Lower leg skin (tissue), 4 donors: ENCODE measurements at regions not wholly inside any gene's neighbourhood (a gene's known extent, or its start where the extent isn't known, plus 50 kb on each side); places are given as distances from the start of the nearest gene placed in this dataset.

Experiments
- DNase-seq, 2 donors: peaks; one replicate each; pipeline ENCODE4 v3.0.0-alpha.2; 2019; ENCODE audit warnings: low spot score in 2 of 2
- H3K4me3 ChIP-seq: fragments of 200-600 bp; sonication (generic); 2 replicates; pipeline ENCODE4 v1.5.1; 2017; ENCODE audit warnings: mild to moderate bottlenecking, low read depth; ENCODE audit not compliant: poor library complexity, severe bottlenecking
- POLR2A ChIP-seq, 2 donors: fragments of 450-650 bp; IDR thresholded peaks; one replicate each; pipeline ENCODE4 v1.6.1; 2016 to 2017; ENCODE audit warnings: antibody characterized with exemption in 2 of 2, mild to moderate bottlenecking in 1 of 2, moderate library complexity in 1 of 2
- WGBS, 2 donors: methylation state at CpG; one replicate each; pipeline ENCODE4 v1.1.5; 2018; 5-methylcytosine and 5-hydroxymethylcytosine counted together
- intact Hi-C: fragments of 100-400 bp; cut with DNase I; formaldehyde crosslinking; loops from one replicate; pipeline ENCODE4 v1.15.0; 2023; ENCODE audit warnings: low total_unique reads
- TF ChIP-seq, protein P1 (sequence below), 3 donors: fragments of 450-650 bp; IDR thresholded peaks; one replicate each; pipeline ENCODE4 v1.5.1; 2016; ENCODE audit warnings: antibody characterized with exemption in 3 of 3, mild to moderate bottlenecking in 3 of 3, moderate library complexity in 2 of 3

DNA sequence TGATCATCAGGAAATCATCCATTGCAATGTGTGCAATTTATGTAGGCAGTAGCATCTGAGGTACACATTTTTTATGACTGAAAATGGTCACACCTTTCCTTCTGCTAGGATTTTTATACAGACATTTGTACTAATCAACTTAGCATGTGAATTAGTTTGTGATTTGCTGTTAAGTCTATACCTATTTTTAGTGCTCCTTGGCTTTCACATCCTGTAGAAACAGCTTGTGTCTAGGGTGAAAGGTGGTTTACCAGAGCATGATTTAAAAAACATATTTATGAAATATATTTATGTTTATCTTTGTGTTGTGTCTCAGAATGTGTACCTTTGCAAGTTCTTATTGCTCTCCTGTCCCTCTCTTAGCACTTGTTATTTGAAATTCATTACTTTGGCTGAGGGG, 916.0 kb downstream of the TECRL start:
- TF ChIP-seq, protein P1, sequence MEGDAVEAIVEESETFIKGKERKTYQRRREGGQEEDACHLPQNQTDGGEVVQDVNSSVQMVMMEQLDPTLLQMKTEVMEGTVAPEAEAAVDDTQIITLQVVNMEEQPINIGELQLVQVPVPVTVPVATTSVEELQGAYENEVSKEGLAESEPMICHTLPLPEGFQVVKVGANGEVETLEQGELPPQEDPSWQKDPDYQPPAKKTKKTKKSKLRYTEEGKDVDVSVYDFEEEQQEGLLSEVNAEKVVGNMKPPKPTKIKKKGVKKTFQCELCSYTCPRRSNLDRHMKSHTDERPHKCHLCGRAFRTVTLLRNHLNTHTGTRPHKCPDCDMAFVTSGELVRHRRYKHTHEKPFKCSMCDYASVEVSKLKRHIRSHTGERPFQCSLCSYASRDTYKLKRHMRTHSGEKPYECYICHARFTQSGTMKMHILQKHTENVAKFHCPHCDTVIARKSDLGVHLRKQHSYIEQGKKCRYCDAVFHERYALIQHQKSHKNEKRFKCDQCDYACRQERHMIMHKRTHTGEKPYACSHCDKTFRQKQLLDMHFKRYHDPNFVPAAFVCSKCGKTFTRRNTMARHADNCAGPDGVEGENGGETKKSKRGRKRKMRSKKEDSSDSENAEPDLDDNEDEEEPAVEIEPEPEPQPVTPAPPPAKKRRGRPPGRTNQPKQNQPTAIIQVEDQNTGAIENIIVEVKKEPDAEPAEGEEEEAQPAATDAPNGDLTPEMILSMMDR (IDR thresholded peaks at IDR 0.05) = no peak
- TF ChIP-seq POLR2A (IDR thresholded peaks at IDR 0.05) = no peak
- intact Hi-C loops = no loop called here
- no peak for DNase-seq
- H3K4me3 ChIP-seq = no peak overlapping the region

DNA sequence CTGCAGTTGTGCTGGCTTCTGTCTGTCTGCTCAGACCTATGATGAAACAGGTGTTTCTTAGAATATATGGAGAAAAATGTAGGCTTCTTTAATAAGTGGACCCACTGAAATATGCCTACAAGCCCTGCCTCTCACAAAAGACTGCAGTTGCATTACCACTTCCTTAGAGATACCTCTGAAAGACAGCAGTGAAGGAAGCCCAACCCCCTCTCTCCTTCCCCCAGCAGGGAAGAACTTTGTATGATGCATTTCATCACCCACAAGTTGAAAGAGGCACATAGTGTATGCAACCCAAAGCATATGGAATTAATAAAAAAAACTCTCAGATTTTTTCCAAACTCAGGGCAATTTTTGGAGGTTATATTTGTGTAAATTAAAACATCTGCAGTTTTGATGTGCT, 916.7 kb downstream of the TECRL start:
- DNase-seq = no peak
- TF ChIP-seq, protein P1 (IDR thresholded peaks at IDR 0.05) = no peak
- no peak for TF ChIP-seq POLR2A (IDR thresholded peaks at IDR 0.05)
- H3K4me3 ChIP-seq = no peak overlapping the region
- intact Hi-C loops = no loop called here

DNA sequence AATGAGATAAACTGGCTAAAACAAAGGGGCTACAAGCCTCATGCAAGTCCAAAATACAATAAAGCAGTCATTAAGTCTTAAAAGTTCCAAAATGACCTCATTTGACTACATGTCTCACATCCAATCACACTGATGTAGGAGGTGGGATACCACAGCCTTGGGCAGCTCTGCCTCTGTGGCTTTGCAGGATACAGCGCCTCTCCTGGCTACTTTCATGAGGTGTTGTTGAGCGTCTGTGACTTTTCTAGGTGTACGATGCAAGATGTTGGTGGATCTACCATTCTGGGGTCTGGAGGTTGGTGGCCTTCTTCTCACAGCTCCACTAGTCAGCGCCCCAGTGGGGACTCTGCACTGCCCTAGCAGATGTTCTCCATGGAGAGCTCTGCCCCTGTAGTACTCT, 944.9 kb downstream of the TECRL start:
- 96% methylated on average over 4 of the region's 4 CpGs for WGBS, 2 donors
- DNase-seq = no peak
- intact Hi-C loops = no loop called here
- no peak for TF ChIP-seq POLR2A (IDR thresholded peaks at IDR 0.05)
- TF ChIP-seq, protein P1 (IDR thresholded peaks at IDR 0.05) = no peak
- H3K4me3 ChIP-seq = no peak overlapping the region

DNA sequence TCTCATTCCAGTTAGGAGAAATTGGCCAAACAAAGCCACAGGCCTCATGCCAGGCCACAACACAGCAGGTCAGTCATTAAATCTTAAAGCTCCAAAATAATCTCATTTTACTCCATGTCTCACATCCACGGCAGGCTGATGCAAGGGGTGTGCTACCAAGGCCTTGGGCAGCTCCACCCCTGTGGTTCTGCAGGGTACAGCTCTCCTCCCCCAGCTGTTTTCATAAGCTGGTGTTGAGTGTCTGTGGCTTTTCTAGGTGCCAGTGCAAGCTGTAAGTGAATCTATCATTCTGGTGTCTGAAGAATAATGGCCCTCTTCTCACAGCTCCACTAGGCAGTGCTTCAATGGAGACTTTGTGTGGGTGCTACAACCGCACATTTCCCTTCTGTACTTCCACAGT, 949.2 kb downstream of the TECRL start:
- TF ChIP-seq, protein P1 (IDR thresholded peaks at IDR 0.05) = no peak
- TF ChIP-seq POLR2A (IDR thresholded peaks at IDR 0.05) = no peak
- WGBS, 2 donors = 87 to 97% methylated on average over 2 of the region's 2 CpGs
- no peak for DNase-seq
- intact Hi-C loops = no loop called here
- no peak overlapping the region for H3K4me3 ChIP-seq

DNA sequence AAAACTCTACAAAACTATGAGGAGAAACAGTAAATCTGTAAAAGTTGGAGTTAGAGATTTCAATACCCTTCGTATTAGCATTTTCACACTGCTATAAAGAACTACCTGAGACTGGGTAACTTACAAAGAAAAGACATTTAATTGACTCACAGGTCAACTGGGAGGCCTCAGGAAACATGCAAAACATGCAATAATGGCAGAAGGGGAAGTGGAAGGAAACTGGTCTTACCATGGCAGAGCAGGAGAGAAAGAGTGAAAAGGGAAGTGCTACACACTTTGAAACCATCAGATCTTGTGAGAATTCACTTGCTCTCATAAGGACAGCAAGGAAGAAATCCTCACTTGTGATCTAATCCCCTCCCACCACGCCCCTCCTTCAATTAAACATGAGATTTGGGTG, 949.9 kb downstream of the TECRL start:
- DNase-seq = no peak
- TF ChIP-seq, protein P1 (IDR thresholded peaks at IDR 0.05) = no peak
- TF ChIP-seq POLR2A (IDR thresholded peaks at IDR 0.05) = no peak
- H3K4me3 ChIP-seq = no peak overlapping the region
- intact Hi-C loops = no loop called here
- WGBS, 2 donors = 66 to 68% methylated on average over 2 of the region's 2 CpGs

DNA sequence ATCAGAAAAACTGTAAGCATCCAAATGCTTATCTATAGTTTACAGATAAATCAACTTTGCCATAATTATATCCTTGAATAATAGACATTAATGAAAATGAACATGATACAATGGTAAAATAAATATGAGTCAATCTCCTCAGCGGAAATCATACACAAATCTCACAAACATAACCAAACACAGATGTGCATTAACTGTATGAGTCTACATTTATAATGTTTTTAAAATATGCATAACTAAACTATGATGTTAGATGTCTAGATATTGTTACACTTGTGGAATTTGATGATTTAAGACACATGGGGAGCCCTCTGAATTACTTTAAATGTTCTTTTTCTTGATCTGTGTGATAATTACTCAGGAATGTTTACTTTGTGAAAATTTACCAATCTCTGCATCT, 951.2 kb downstream of the TECRL start:
- WGBS, 2 donors = 70 to 76% methylated on average over 1 of the region's 1 CpG
- DNase-seq = no peak
- no peak overlapping the region for H3K4me3 ChIP-seq
- intact Hi-C loops = no loop called here
- TF ChIP-seq, protein P1 (IDR thresholded peaks at IDR 0.05) = no peak
- no peak for TF ChIP-seq POLR2A (IDR thresholded peaks at IDR 0.05)
